ENCODE measurements at regions not wholly inside any gene's neighbourhood (a gene's known extent, or its start where the extent isn't known, plus 50 kb on each side); places are given as distances from the start of the nearest gene placed in this dataset.
"Not testable (repeated sequence)": the region's sequence is repeated elsewhere in the genome, so short reads cannot be mapped to it uniquely, and the experiment has no call there.

GRCh38 chr6:97513260-97513659, 230.2 kb upstream of the MMS22L start:
- TF ChIP-seq POLR2AphosphoS5, POLR2A (IDR thresholded peaks at IDR 0.05): not testable (repeated sequence)

Data from sigmoid colon (tissue), 4 donors.